Glutamatergic neuron (in vitro differentiated cells): ENCODE measurements at regions not wholly inside any gene's neighbourhood (a gene's known extent, or its start where the extent isn't known, plus 50 kb on each side); places are given as distances from the start of the nearest gene placed in this dataset.
"Not testable (repeated sequence)": the region's sequence is repeated elsewhere in the genome, so short reads cannot be mapped to it uniquely, and the experiment has no call there.

Experiments used
- DNase-seq: peaks from one replicate; pipeline ENCODE4 v3.0.0; 2022
- H3K27ac Mint-ChIP-seq: one replicate; pipeline ENCODE4 v1.8.0; 2020; ENCODE audit warnings: mild to moderate bottlenecking, mixed read lengths, inconsistent platforms; ENCODE audit not compliant: unreplicated experiment
- H3K27me3 Mint-ChIP-seq: one replicate; pipeline ENCODE4 v1.8.0; 2020; ENCODE audit warnings: mild to moderate bottlenecking, moderate library complexity, mixed read lengths, inconsistent platforms; ENCODE audit not compliant: unreplicated experiment
- H3K36me3 Mint-ChIP-seq: one replicate; pipeline ENCODE4 v1.8.0; 2020; ENCODE audit warnings: mild to moderate bottlenecking, mixed read lengths, inconsistent platforms; ENCODE audit not compliant: unreplicated experiment
- H3K4me1 Mint-ChIP-seq: one replicate; pipeline ENCODE4 v1.8.0; 2020; ENCODE audit warnings: mild to moderate bottlenecking, low read depth, mixed read lengths, inconsistent platforms; ENCODE audit not compliant: unreplicated experiment
- H3K4me3 Mint-ChIP-seq: one replicate; pipeline ENCODE4 v1.8.0; 2020; ENCODE audit warnings: mild to moderate bottlenecking, mixed read lengths, inconsistent platforms; ENCODE audit not compliant: unreplicated experiment
- H3K9me3 Mint-ChIP-seq: one replicate; pipeline ENCODE4 v1.8.0; 2020; ENCODE audit warnings: mild to moderate bottlenecking, moderate library complexity, mixed read lengths, inconsistent platforms; ENCODE audit not compliant: unreplicated experiment
- TF ChIP-seq, protein P1 (sequence below): fragments of 200-600 bp; sonication (generic); IDR thresholded peaks from one replicate; pipeline ENCODE4 v1.5.0; 2021; ENCODE audit not compliant: partially characterized antibody, unreplicated experiment

DNA sequence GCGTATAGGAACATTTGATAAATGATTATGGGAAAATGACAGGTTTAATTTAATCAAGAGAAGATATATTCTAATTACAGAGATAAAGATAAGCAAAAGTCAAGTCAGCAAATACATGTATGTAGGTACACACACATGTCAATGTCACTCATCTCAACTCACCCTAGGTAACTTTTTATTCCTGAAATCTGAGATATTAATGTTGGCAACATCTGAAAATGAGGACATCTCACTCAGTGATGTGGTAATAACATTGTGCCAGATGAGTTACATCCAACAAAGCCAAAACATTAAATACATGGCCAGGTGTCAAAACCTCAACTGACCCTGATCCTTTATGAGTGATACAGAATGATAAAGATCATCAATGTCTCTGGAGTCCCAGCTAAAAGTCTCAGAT lies 363.3 kb upstream of the F9 start:
- no peak for DNase-seq
- Mint-ChIP-seq H3K4me3 (no peak overlapping the region), H3K27me3 (peaks cover 1% of the 10 kb centered on the region), H3K4me1 (no peaks in the 10 kb centered on the region), H3K9me3 (peaks cover 5% of the 10 kb centered on the region), H3K36me3 (no peaks in the 10 kb centered on the region), H3K27ac (no peak overlapping the region)
- TF ChIP-seq, protein P1, sequence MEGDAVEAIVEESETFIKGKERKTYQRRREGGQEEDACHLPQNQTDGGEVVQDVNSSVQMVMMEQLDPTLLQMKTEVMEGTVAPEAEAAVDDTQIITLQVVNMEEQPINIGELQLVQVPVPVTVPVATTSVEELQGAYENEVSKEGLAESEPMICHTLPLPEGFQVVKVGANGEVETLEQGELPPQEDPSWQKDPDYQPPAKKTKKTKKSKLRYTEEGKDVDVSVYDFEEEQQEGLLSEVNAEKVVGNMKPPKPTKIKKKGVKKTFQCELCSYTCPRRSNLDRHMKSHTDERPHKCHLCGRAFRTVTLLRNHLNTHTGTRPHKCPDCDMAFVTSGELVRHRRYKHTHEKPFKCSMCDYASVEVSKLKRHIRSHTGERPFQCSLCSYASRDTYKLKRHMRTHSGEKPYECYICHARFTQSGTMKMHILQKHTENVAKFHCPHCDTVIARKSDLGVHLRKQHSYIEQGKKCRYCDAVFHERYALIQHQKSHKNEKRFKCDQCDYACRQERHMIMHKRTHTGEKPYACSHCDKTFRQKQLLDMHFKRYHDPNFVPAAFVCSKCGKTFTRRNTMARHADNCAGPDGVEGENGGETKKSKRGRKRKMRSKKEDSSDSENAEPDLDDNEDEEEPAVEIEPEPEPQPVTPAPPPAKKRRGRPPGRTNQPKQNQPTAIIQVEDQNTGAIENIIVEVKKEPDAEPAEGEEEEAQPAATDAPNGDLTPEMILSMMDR = no peak

DNA sequence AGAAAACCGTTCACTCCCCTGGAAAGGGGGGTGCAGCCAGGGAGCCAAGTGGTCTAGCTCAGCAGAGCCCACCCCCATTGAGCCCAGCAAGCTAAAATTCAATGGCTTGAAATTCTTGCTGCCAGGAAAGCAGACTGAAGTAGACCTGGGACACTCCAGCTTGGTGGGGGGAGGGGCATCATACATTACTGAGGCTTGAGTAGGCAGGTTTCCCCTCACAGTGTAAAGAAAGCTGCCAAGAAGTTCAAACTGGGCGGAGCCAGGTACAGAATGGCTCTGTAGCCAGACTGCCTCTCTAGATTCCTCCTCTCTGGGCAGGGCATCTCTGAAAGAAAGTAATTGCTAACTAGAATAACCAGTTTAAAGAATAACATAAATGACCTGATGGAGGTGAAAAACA lies 372.3 kb upstream of the F9 start:
- Mint-ChIP-seq H3K4me1 (no peaks in the 10 kb centered on the region), H3K36me3 (peaks cover 7% of the 10 kb centered on the region), H3K9me3 (no peaks in the 10 kb centered on the region)

DNA sequence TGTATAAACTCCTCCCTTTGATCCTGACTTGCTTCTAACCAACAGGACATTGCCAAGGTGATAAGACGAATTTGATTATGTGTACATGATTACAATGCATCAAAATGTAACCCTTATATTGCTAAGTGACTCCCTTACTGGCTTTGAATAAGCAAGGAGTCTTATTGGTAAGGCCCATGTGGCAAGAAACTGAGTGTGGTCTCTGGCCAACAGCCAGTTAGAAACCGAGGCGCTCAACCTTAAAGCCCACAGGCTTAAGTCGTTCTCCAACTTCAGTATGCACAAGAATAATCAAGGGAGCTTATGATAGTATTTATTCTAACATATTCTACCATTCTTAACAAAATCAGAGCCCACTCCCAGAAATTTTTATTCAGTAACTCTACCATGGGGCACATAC lies 374.2 kb upstream of the F9 start:
- Mint-ChIP-seq H3K9me3 (no peaks in the 10 kb centered on the region), H3K27me3 (peaks cover 2% of the 10 kb centered on the region), H3K4me3 (no peak overlapping the region), H3K4me1 (no peaks in the 10 kb centered on the region), H3K27ac (no peak overlapping the region), H3K36me3 (peaks cover 7% of the 10 kb centered on the region)
- no peak for DNase-seq
- TF ChIP-seq, protein P1 = no peak

More for the DNA sequence above, 372.3 kb upstream of the F9 start:
- no peak overlapping the region for H3K4me3 Mint-ChIP-seq
- DNase-seq = no peak
- TF ChIP-seq, protein P1 = no peak
- no peak overlapping the region for H3K27ac Mint-ChIP-seq
- H3K27me3 Mint-ChIP-seq = peaks cover 2% of the 10 kb centered on the region

DNA sequence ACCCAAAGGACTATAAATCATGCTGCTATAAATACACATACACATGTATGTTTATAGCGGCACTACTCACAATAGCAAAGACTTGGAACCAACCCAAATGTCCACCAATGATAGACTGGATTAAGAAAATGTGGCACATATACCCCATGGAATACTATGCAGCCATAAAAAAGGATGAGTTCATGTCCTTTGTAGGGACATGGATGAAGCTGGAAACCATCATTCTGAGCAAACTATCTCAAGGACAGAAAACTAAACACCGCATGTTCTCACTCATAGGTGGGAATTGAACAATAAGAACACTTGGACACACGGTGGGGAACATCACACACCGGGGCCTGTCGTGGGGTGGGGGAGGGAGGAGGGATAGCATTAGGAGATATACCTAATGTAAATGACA lies 383.9 kb upstream of the F9 start:
- not testable (repeated sequence) for H3K4me3 Mint-ChIP-seq, DNase-seq, H3K36me3 Mint-ChIP-seq, H3K9me3 Mint-ChIP-seq, H3K4me1 Mint-ChIP-seq, H3K27me3 Mint-ChIP-seq, H3K27ac Mint-ChIP-seq

DNA sequence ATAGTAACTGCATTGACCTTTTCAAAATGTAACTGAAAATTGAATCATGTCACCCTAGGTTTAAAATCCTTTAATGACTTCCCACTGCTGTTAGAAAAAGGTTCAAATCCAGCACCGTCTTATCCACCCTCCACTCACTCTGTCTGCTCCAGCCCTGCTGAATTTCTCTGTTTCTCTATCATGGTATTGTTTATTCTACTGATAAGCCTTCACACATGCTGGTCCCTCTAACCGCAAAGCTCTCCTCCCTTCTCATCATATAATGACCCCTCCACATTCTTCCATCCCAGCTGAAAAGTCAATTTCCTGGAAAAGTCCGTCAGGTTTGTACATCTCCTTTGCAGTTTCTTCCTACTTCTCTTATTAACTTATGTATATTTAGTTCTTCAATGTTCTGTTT lies 389.2 kb upstream of the F9 start:
- Mint-ChIP-seq H3K9me3 (no peaks in the 10 kb centered on the region), H3K27ac (no peak overlapping the region), H3K4me3 (no peak overlapping the region), H3K27me3 (peaks cover 2% of the 10 kb centered on the region), H3K36me3 (no peaks in the 10 kb centered on the region), H3K4me1 (no peaks in the 10 kb centered on the region)
- no peak for DNase-seq
- TF ChIP-seq, protein P1 = no peak

DNA sequence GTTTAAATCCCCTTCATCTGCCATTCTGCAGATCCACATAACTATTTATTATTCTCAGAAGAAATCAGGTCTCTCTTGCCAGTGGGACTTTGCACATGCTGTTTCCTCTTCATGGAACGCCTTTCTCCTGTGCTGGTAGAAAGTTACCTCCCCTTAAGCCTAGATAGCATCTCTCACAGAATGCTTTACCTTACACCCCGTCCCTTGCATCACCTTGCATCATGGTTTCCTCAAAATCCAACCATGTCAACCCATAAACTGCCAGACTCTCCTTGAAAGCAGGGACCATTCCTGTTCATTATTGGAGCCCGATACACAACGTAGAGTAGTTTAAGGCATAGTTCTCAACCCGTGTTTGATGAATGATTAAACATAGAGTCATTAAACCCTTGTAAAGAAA lies 396.2 kb upstream of the F9 start:
- TF ChIP-seq, protein P1 = no peak
- H3K4me1 Mint-ChIP-seq = no peaks in the 10 kb centered on the region
- no peak overlapping the region for H3K4me3 Mint-ChIP-seq
- no peaks in the 10 kb centered on the region for H3K36me3 Mint-ChIP-seq
- H3K27ac Mint-ChIP-seq = no peak overlapping the region
- H3K9me3 Mint-ChIP-seq = peaks cover 2% of the 10 kb centered on the region
- DNase-seq = no peak
- H3K27me3 Mint-ChIP-seq = no peaks in the 10 kb centered on the region
